ENCODE measurements at regions not wholly inside any gene's neighbourhood (a gene's known extent, or its start where the extent isn't known, plus 50 kb on each side); places are given as distances from the start of the nearest gene placed in this dataset.
A peak's percentile ranks its signal among the peaks of the same experiment; 100 is the strongest.
"Not testable (repeated sequence)": the region's sequence is repeated elsewhere in the genome, so short reads cannot be mapped to it uniquely, and the experiment has no call there.

- peaks cover 12% of the 10 kb centered on the region for H3K27me3 Mint-ChIP-seq
- no peak for DNase-seq
Measured at GRCh38 chr1:221264848-221265247, 385.6 kb downstream of the HLX start.

GRCh38 chr1:221268295-221268694 is 389.1 kb downstream of the HLX start:
- H3K4me1 Mint-ChIP-seq: no peaks in the 10 kb centered on the region
- H3K4me3 Mint-ChIP-seq: no peak overlapping the region
- H3K9me3 Mint-ChIP-seq: no peaks in the 10 kb centered on the region
- peak; percentile 46 for ATAC-seq
- no peak overlapping the region for H3K27ac Mint-ChIP-seq
- H3K27me3 Mint-ChIP-seq: peaks cover 18% of the 10 kb centered on the region
- DNase-seq: no peak

More at GRCh38 chr1:221264848-221265247, 385.6 kb downstream of the HLX start:
- H3K4me3 Mint-ChIP-seq: no peak overlapping the region
- H3K9me3 Mint-ChIP-seq: peaks cover 0 to 18% of the 10 kb centered on the region in 2 donors
- no peaks in the 10 kb centered on the region for H3K4me1 Mint-ChIP-seq
- no peak for ATAC-seq
- peak overlapping the region in 1 of 2 donors; percentile 35 for H3K27ac Mint-ChIP-seq

- no peak for ATAC-seq
- no peak for DNase-seq
- H3K4me1 Mint-ChIP-seq: no peaks in the 10 kb centered on the region
- no peaks in the 10 kb centered on the region for H3K9me3 Mint-ChIP-seq
- H3K27ac Mint-ChIP-seq: no peak overlapping the region
- H3K27me3 Mint-ChIP-seq: peaks cover 18% of the 10 kb centered on the region
- no peak overlapping the region for H3K4me3 Mint-ChIP-seq
Measured at GRCh38 chr1:221271701-221272100, 392.5 kb downstream of the HLX start.

GRCh38 chr1:221272940-221273339 is 393.7 kb downstream of the HLX start:
- no peak for ATAC-seq
- no peak overlapping the region for H3K27ac Mint-ChIP-seq
- no peaks in the 10 kb centered on the region for H3K4me1 Mint-ChIP-seq
- no peak overlapping the region for H3K4me3 Mint-ChIP-seq
- no peak for DNase-seq
- H3K9me3 Mint-ChIP-seq: no peaks in the 10 kb centered on the region
- peaks cover 18% of the 10 kb centered on the region for H3K27me3 Mint-ChIP-seq

GRCh38 chr1:221274373-221274772 is 395.1 kb downstream of the HLX start:
- DNase-seq: no peak
- H3K27ac Mint-ChIP-seq: no peak overlapping the region
- no peak for ATAC-seq
- no peaks in the 10 kb centered on the region for H3K4me1 Mint-ChIP-seq
- H3K4me3 Mint-ChIP-seq: no peak overlapping the region
- peaks cover 18% of the 10 kb centered on the region for H3K27me3 Mint-ChIP-seq
- no peaks in the 10 kb centered on the region for H3K9me3 Mint-ChIP-seq

GRCh38 chr1:221276896-221277409 is 397.7 kb downstream of the HLX start:
- no peak for DNase-seq
- peak; percentile 39 for ATAC-seq
- Mint-ChIP-seq H3K27ac (no peak overlapping the region), H3K9me3 (no peaks in the 10 kb centered on the region), H3K4me1 (no peaks in the 10 kb centered on the region), H3K27me3 (peaks cover 15% of the 10 kb centered on the region), H3K4me3 (no peak overlapping the region)

- H3K9me3 Mint-ChIP-seq: no peaks in the 10 kb centered on the region
- DNase-seq (no peak), ATAC-seq (no peak)
- H3K4me3 Mint-ChIP-seq: no peak overlapping the region
- H3K27me3 Mint-ChIP-seq: peaks cover 29% of the 10 kb centered on the region
- H3K27ac Mint-ChIP-seq: no peak overlapping the region
- H3K4me1 Mint-ChIP-seq: no peaks in the 10 kb centered on the region
Measured at GRCh38 chr1:221279146-221279545, 399.9 kb downstream of the HLX start.

GRCh38 chr1:221283532-221283931 is 404.3 kb downstream of the HLX start:
- H3K4me3 Mint-ChIP-seq: no peak overlapping the region
- H3K9me3 Mint-ChIP-seq: no peaks in the 10 kb centered on the region
- peaks cover 29% of the 10 kb centered on the region for H3K27me3 Mint-ChIP-seq
- no peak for DNase-seq
- H3K27ac Mint-ChIP-seq: no peak overlapping the region
- ATAC-seq: no peak
- H3K4me1 Mint-ChIP-seq: no peaks in the 10 kb centered on the region

- Mint-ChIP-seq H3K9me3 (no peaks in the 10 kb centered on the region), H3K4me3 (no peak overlapping the region), H3K4me1 (no peaks in the 10 kb centered on the region), H3K27me3 (peaks cover 29% of the 10 kb centered on the region), H3K27ac (no peak overlapping the region)
- ATAC-seq (no peak), DNase-seq (no peak)
Measured at GRCh38 chr1:221284028-221284427, 404.8 kb downstream of the HLX start.

- H3K4me1 Mint-ChIP-seq, H3K27ac Mint-ChIP-seq, ATAC-seq, H3K4me3 Mint-ChIP-seq, DNase-seq, H3K9me3 Mint-ChIP-seq: not testable (repeated sequence)
- peaks cover 29% of the 10 kb centered on the region for H3K27me3 Mint-ChIP-seq
Measured at GRCh38 chr1:221284991-221285390, 405.7 kb downstream of the HLX start.

- not testable (repeated sequence) for H3K9me3 Mint-ChIP-seq, H3K27ac Mint-ChIP-seq, DNase-seq, H3K4me1 Mint-ChIP-seq, ATAC-seq, H3K4me3 Mint-ChIP-seq
- peaks cover 29% of the 10 kb centered on the region for H3K27me3 Mint-ChIP-seq
Measured at GRCh38 chr1:221285458-221286210, 406.4 kb downstream of the HLX start.

GRCh38 chr1:221286399-221286798 is 407.2 kb downstream of the HLX start:
- Mint-ChIP-seq H3K9me3 (no peaks in the 10 kb centered on the region), H3K27ac (no peak overlapping the region), H3K27me3 (peaks cover 27% of the 10 kb centered on the region), H3K4me3 (no peak overlapping the region), H3K4me1 (no peaks in the 10 kb centered on the region)
- DNase-seq: no peak
- no peak for ATAC-seq

GRCh38 chr1:221289103-221289502 is 409.9 kb downstream of the HLX start:
- ATAC-seq (no peak), DNase-seq (no peak)
- no peaks in the 10 kb centered on the region for H3K9me3 Mint-ChIP-seq
- H3K4me3 Mint-ChIP-seq: no peak overlapping the region
- H3K27me3 Mint-ChIP-seq: peaks cover under 1% of the 10 kb centered on the region
- no peaks in the 10 kb centered on the region for H3K4me1 Mint-ChIP-seq
- no peak overlapping the region for H3K27ac Mint-ChIP-seq

GRCh38 chr1:221290669-221291068 is 411.4 kb downstream of the HLX start:
- no peaks in the 10 kb centered on the region for H3K27me3 Mint-ChIP-seq
- no peak overlapping the region for H3K4me3 Mint-ChIP-seq
- no peak for ATAC-seq
- no peaks in the 10 kb centered on the region for H3K9me3 Mint-ChIP-seq
- no peak for DNase-seq
- no peak overlapping the region for H3K27ac Mint-ChIP-seq
- no peaks in the 10 kb centered on the region for H3K4me1 Mint-ChIP-seq

- Mint-ChIP-seq H3K4me3 (no peak overlapping the region), H3K4me1 (no peaks in the 10 kb centered on the region), H3K27me3 (no peaks in the 10 kb centered on the region), H3K27ac (no peak overlapping the region), H3K9me3 (no peaks in the 10 kb centered on the region)
- ATAC-seq (no peak), DNase-seq (no peak)
Measured at GRCh38 chr1:221291113-221291512, 411.9 kb downstream of the HLX start.

- Mint-ChIP-seq H3K9me3 (no peaks in the 10 kb centered on the region), H3K4me1 (no peaks in the 10 kb centered on the region)
- no peak for DNase-seq
Measured at GRCh38 chr1:221292652-221293051, 413.4 kb downstream of the HLX start.

GRCh38 chr1:221294242-221294641 is 415.0 kb downstream of the HLX start:
- DNase-seq (no peak), ATAC-seq (no peak)
- no peak overlapping the region for H3K4me3 Mint-ChIP-seq
- no peaks in the 10 kb centered on the region for H3K4me1 Mint-ChIP-seq
- no peaks in the 10 kb centered on the region for H3K27me3 Mint-ChIP-seq
- no peak overlapping the region for H3K27ac Mint-ChIP-seq
- no peaks in the 10 kb centered on the region for H3K9me3 Mint-ChIP-seq

More at GRCh38 chr1:221292652-221293051, 413.4 kb downstream of the HLX start:
- Mint-ChIP-seq H3K27ac (no peak overlapping the region), H3K4me3 (no peak overlapping the region), H3K27me3 (no peaks in the 10 kb centered on the region)
- ATAC-seq: no peak

Data from stimulated activated naive CD8-positive, alpha-beta T cell treated with anti-CD3 and anti-CD28 coated beads, Interleukin-15, amount 100 ng/mL, for 72 hours (primary cell).